ENCODE measurements at regions not wholly inside any gene's neighbourhood (a gene's known extent, or its start where the extent isn't known, plus 50 kb on each side); places are given as distances from the start of the nearest gene placed in this dataset.

GRCh38 chr14:56953884-56954283 lies 143.6 kb upstream of the OTX2 start:
- TF ChIP-seq, protein P1, sequence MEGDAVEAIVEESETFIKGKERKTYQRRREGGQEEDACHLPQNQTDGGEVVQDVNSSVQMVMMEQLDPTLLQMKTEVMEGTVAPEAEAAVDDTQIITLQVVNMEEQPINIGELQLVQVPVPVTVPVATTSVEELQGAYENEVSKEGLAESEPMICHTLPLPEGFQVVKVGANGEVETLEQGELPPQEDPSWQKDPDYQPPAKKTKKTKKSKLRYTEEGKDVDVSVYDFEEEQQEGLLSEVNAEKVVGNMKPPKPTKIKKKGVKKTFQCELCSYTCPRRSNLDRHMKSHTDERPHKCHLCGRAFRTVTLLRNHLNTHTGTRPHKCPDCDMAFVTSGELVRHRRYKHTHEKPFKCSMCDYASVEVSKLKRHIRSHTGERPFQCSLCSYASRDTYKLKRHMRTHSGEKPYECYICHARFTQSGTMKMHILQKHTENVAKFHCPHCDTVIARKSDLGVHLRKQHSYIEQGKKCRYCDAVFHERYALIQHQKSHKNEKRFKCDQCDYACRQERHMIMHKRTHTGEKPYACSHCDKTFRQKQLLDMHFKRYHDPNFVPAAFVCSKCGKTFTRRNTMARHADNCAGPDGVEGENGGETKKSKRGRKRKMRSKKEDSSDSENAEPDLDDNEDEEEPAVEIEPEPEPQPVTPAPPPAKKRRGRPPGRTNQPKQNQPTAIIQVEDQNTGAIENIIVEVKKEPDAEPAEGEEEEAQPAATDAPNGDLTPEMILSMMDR (IDR thresholded peaks at IDR 0.05; ENCODE audit: low read depth, low read length): no peak
- TF ChIP-seq, protein P2, sequence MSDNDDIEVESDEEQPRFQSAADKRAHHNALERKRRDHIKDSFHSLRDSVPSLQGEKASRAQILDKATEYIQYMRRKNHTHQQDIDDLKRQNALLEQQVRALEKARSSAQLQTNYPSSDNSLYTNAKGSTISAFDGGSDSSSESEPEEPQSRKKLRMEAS (IDR thresholded peaks at IDR 0.05; ENCODE audit: low read depth, low read length): no peak
- TF ChIP-seq POLR2A (IDR thresholded peaks at IDR 0.05; ENCODE audit: extremely low read depth, insufficient read length) (no peak), MYC (IDR thresholded peaks at IDR 0.05; ENCODE audit: low read depth, low read length) (no peak)
